ENCODE measurements at regions not wholly inside any gene's neighbourhood (a gene's known extent, or its start where the extent isn't known, plus 50 kb on each side); places are given as distances from the start of the nearest gene placed in this dataset.

DNA sequence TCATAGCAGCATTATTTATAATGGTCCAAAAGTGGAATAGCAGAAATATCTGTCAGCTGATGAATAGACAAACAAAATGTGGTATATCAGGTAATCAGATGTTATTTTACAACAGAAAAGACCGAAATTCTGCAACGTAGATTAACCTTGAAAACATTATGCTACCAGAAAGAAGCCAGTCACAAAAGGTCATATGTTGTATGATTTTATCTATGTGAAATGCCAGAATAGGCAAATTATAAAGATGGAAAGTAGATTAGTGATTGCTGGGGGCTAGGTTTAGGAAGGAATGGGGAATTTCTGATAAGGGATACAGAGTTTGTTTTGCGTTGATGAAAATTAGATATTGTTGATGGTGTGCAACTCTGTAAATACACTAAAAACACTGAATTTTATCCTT is 165.0 kb upstream of the STMND1 start:
- TF ChIP-seq POLR2AphosphoS5 (IDR thresholded peaks at IDR 0.05; ENCODE audit: low read depth, low read length): no peak
- TF ChIP-seq POLR2A (IDR thresholded peaks at IDR 0.05; ENCODE audit: low read depth, low read length): no peak
